HCT116 (cell line): ENCODE measurements at regions not wholly inside any gene's neighbourhood (a gene's known extent, or its start where the extent isn't known, plus 50 kb on each side); places are given as distances from the start of the nearest gene placed in this dataset.

Experiments used
- ATAC-seq: fragments of 200-7000 bp; cut with Tn5 transposase; 2 replicates; pipeline ENCODE4 v1.9.1; 2020; ENCODE audit warnings: mild to moderate bottlenecking, moderate library complexity
- BruUV-seq: library from RNA; stranded (reverse); fragments of 400-500 nt; replicated peaks from 2 replicates; lab custom pipeline; 2021; lab: Mats Ljungman, UMichigan
- CTCF ChIA-PET: fragments of 300-600 bp; sonication (Branson Sonifier 250); formaldehyde crosslinking; loops from one replicate; lab custom pipeline; 2021; ENCODE audit warnings: antibody characterized with exemption; lab: Charles Lee
- POLR2A ChIA-PET: fragments of 300-600, 350-600 bp; sonication (Branson Sonifier 250); formaldehyde crosslinking; loops from one replicate; lab custom pipeline; 2021; ENCODE audit warnings: antibody characterized with exemption; lab: Charles Lee
- RAD21 ChIA-PET, 2 experiments: fragments of 300-600 bp; sonication (Branson Sonifier 250); formaldehyde crosslinking; loops; one replicate each; lab custom pipeline; 2023; ENCODE audit warnings: low total read pairs in 2 of 2; ENCODE audit not compliant: uncharacterized antibody in 2 of 2, unreplicated experiment in 2 of 2, low non-redundant PET in 1 of 2; lab: Charles Lee
- DNase-seq: peaks from one replicate; pipeline ENCODE4 v3.0.0-alpha.2; 2010; ENCODE audit warnings: low read depth, low spot score
- H2AFZ ChIP-seq: fragments of 200-600 bp; shearing (Covaris generic), sonication (generic); 2 replicates; pipeline ENCODE4 v1.6.1; 2017; ENCODE audit warnings: low read depth, mixed run types, mixed read lengths, antibody characterized with exemption, low read length; ENCODE audit not compliant: poor library complexity, severe bottlenecking
- H3K27ac ChIP-seq: 2 replicates; pipeline ENCODE4 v1.5.1; 2012; ENCODE audit warnings: low read depth, low read length
- H3K27me3 ChIP-seq: fragments of 200-600 bp; sonication (generic); 2 replicates; pipeline ENCODE4 v1.6.1; 2016; ENCODE audit warnings: mixed run types, low read length, mixed read lengths; ENCODE audit not compliant: insufficient read depth
- H3K36me3 ChIP-seq, 2 experiments: fragments of 200-500 bp in 1 of 2; fragments of 200-600 bp in 1 of 2; sonication (Bioruptor generic) in 1 of 2; sonication (generic) in 1 of 2; 2 replicates each; pipeline versions ENCODE4 v1.5.1 to v1.6.1; 2014 to 2016; ENCODE audit warnings: low read length in 2 of 2, inconsistent platforms in 1 of 2, mixed read lengths in 1 of 2, mixed run types in 1 of 2; ENCODE audit not compliant: insufficient read depth in 2 of 2, control insufficient read depth in 1 of 2
- H3K4me1 ChIP-seq, 2 experiments: fragments of 200-600 bp in 1 of 2; sonication (generic) in 1 of 2; 2 replicates each; pipeline versions ENCODE4 v1.5.1 to v1.6.1; 2012 to 2017; ENCODE audit warnings: low read length in 2 of 2, inconsistent platforms in 1 of 2, mild to moderate bottlenecking in 1 of 2, mixed read lengths in 1 of 2, mixed run types in 1 of 2, moderate library complexity in 1 of 2; ENCODE audit not compliant: insufficient read depth in 2 of 2, control insufficient read depth in 1 of 2
- H3K4me2 ChIP-seq: fragments of 200-600 bp; sonication (generic); 2 replicates; pipeline ENCODE4 v1.6.1; 2017; ENCODE audit warnings: mixed run types, low read length, mixed read lengths
- H3K4me3 ChIP-seq, 2 experiments: fragments of 200-600 bp in 1 of 2; sonication (generic) in 1 of 2; replicated peaks in 1 of 2; 2 replicates each; pipeline ENCODE4 v1.5.1; 2011 to 2016; ENCODE audit warnings: low read length in 2 of 2, control low read depth in 1 of 2, low read depth in 1 of 2, mild to moderate bottlenecking in 1 of 2, mixed read lengths in 1 of 2, mixed run types in 1 of 2
- H3K79me2 ChIP-seq: fragments of 200-600 bp; sonication (generic); 2 replicates; pipeline ENCODE4 v1.6.1; 2017; ENCODE audit warnings: mild to moderate bottlenecking, mixed run types, low read length, moderate library complexity, mixed read lengths; ENCODE audit not compliant: insufficient read depth
- H3K9ac ChIP-seq: fragments of 200-600 bp; sonication (generic); 2 replicates; pipeline ENCODE4 v1.6.1; 2016; ENCODE audit warnings: low read length, mixed read lengths
- H3K9me2 ChIP-seq: fragments of 200-600 bp; sonication (generic), shearing (Covaris generic); 2 replicates; pipeline ENCODE4 v1.6.1; 2017; ENCODE audit warnings: mixed run types, mild to moderate bottlenecking, moderate library complexity; ENCODE audit not compliant: insufficient read depth
- H3K9me3 ChIP-seq, 2 experiments: fragments of 200-500 bp in 1 of 2; fragments of 200-600 bp in 1 of 2; sonication (Bioruptor generic) in 1 of 2; sonication (generic) in 1 of 2; 2 replicates each; pipeline ENCODE4 v1.6.1; 2014 to 2017; ENCODE audit warnings: low read length in 2 of 2, mixed read lengths in 2 of 2, inconsistent platforms in 1 of 2, low read depth in 1 of 2, mild to moderate bottlenecking in 1 of 2, mixed run types in 1 of 2, moderate library complexity in 1 of 2; ENCODE audit not compliant: control insufficient read depth in 1 of 2, insufficient read depth in 1 of 2
- H4K20me1 ChIP-seq: fragments of 200-600 bp; sonication (generic), shearing (Covaris generic); 2 replicates; pipeline ENCODE4 v1.6.1; 2017; ENCODE audit warnings: mixed run types, mild to moderate bottlenecking, moderate library complexity; ENCODE audit not compliant: insufficient read depth
- EGR1 ChIP-seq: IDR thresholded peaks from 2 replicates; pipeline ENCODE4 v1.6.1; 2012; ENCODE audit warnings: low read depth
- MAX ChIP-seq: IDR thresholded peaks from 2 replicates; pipeline ENCODE4 v1.6.1; 2012
- RAD21 ChIP-seq: IDR thresholded peaks from 2 replicates; pipeline ENCODE4 v1.6.1; 2012; ENCODE audit warnings: low read depth, mild to moderate bottlenecking
- SP1 ChIP-seq: IDR thresholded peaks from 2 replicates; pipeline ENCODE4 v1.6.1; 2012; ENCODE audit warnings: low read depth
- TCF7L2 ChIP-seq: IDR thresholded peaks from 2 replicates; pipeline ENCODE4 v1.7.0; 2011; ENCODE audit warnings: borderline replicate concordance, inconsistent platforms; ENCODE audit not compliant: insufficient read depth, insufficient read length; ENCODE audit errors: extremely low read depth
- intact Hi-C: fragments of 100-400 bp; cut with micrococcal nuclease; formaldehyde crosslinking; loops from 2 replicates; pipeline ENCODE4 v1.10.0; 2022
- TF ChIP-seq, protein P1 (sequence below), 3 experiments: fragments of 200-600 bp in 1 of 3; sonication (generic) in 1 of 3; IDR thresholded peaks in 2 of 3; conservative IDR thresholded peaks in 1 of 3; 2 replicates each; pipeline ENCODE4 v1.5.1; 2012 to 2017; ENCODE audit warnings: low read depth in 2 of 3, low read length in 2 of 3, antibody characterized with exemption in 1 of 3, borderline replicate concordance in 1 of 3, control low read depth in 1 of 3, mild to moderate bottlenecking in 1 of 3, mixed read lengths in 1 of 3, mixed run types in 1 of 3, moderate library complexity in 1 of 3; ENCODE audit not compliant: insufficient read depth in 1 of 3

DNA sequence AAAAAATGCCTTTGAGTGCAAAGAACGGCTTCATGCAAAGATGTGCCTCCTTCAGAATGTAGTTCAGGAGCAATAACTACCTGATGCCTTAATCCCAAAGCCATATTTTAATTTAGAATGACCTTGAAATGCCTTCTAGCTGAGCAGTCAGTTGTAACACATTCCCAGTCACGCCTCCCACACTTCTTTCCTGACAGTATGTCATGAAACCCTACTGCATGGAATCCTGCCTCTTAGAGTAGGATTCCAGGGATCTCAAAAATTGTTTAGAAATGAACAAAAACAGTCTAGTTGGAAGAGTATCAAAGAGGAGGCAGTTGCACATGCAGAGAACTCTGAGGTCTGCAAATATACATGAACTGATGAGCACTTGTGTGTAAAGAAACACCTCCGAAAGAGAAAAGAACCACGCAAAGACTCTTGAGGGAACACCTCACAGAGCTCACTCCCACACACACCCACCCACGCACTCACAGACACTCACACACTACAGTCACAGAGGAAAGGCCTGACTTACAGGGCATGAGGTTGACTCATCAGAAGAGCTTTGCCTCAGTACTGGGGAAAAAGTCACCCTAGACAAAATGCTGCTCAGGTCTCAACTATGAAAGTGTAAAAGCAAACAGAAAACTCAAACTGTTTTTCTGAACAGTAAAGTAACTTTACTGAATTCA is 77.4 kb downstream of the GGTLC2 start:
- Histone ChIP-seq H3K27me3 (no peaks in the 10 kb centered on the region), H4K20me1 (no peaks in the 10 kb centered on the region), H3K9me3 (no peaks in the 10 kb centered on the region), H3K27ac (no peak overlapping the region), H2AFZ (no peak overlapping the region), H3K9ac (no peak overlapping the region), H3K4me2 (no peak overlapping the region), H3K4me1 (peaks cover 0 to 6% of the 10 kb centered on the region in 2 experiments; a peak in 1 of 4 replicates), H3K9me2 (no peaks in the 10 kb centered on the region), H3K36me3 (no peaks in the 10 kb centered on the region), H3K79me2 (no peaks in the 10 kb centered on the region), H3K4me3 (no peak overlapping the region)
- CTCF ChIA-PET = interaction anchor here (1.3 to 1.6 kb wide), 3 partner anchors 12 to 162 kb away, joined by 3 to 4 read pairs (median 3); no protein-coding TSS in a partner anchor
- POLR2A ChIA-PET = no interaction called here
- TF ChIP-seq EGR1 (peak; percentile 31; the same call in 1 of the 2 replicates), MAX (no peak)
- RAD21 ChIA-PET = no interaction called here
- DNase-seq (no peak), ATAC-seq (no peak)
- BruUV-seq = no TSS peak
- intact Hi-C loops = no loop called here

DNA sequence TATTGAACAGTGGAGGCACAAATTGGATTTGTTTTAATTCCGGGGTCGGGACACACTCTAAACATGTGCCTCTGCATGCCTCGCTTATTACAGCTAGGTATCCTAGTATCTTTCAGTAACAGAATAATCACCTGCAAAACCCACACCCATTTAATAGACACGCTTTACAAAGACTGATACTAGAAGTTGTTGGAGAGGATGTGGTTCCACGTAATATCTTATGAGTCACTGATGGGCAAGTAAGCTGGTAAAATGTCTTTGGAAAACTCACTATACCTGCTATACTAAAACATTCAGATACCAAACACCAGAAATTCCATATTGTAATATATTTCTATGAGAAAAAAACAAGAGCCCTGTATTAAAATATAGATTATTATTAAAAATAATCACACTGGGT is 84.0 kb downstream of the GGTLC2 start:
- H3K9ac ChIP-seq = no peak overlapping the region
- BruUV-seq = no TSS peak
- ChIA-PET CTCF (no interaction called here), POLR2A (no interaction called here), RAD21 (no interaction called here)
- TF ChIP-seq EGR1 = no peak
- TF ChIP-seq, protein P1, sequence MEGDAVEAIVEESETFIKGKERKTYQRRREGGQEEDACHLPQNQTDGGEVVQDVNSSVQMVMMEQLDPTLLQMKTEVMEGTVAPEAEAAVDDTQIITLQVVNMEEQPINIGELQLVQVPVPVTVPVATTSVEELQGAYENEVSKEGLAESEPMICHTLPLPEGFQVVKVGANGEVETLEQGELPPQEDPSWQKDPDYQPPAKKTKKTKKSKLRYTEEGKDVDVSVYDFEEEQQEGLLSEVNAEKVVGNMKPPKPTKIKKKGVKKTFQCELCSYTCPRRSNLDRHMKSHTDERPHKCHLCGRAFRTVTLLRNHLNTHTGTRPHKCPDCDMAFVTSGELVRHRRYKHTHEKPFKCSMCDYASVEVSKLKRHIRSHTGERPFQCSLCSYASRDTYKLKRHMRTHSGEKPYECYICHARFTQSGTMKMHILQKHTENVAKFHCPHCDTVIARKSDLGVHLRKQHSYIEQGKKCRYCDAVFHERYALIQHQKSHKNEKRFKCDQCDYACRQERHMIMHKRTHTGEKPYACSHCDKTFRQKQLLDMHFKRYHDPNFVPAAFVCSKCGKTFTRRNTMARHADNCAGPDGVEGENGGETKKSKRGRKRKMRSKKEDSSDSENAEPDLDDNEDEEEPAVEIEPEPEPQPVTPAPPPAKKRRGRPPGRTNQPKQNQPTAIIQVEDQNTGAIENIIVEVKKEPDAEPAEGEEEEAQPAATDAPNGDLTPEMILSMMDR (IDR thresholded peaks at IDR 0.05 in 2 of 3, conservative IDR thresholded peaks at IDR 0.05 in 1 of 3; ENCODE audit: borderline replicate concordance in 1 of 3, insufficient read depth in 1 of 3, low read depth in 2 of 3, low read length in 2 of 3) = no peak
- TF ChIP-seq RAD21 = no peak
- no peak for TF ChIP-seq TCF7L2
- TF ChIP-seq SP1 = no peak
- no peak overlapping the region for H3K4me2 ChIP-seq
- H3K4me3 ChIP-seq = no peak overlapping the region
- no peaks in the 10 kb centered on the region for H3K27me3 ChIP-seq
- H3K79me2 ChIP-seq = no peaks in the 10 kb centered on the region
- ATAC-seq (no peak), DNase-seq (no peak)
- no peak overlapping the region for H3K27ac ChIP-seq
- H3K36me3 ChIP-seq = no peaks in the 10 kb centered on the region
- H4K20me1 ChIP-seq = no peaks in the 10 kb centered on the region
- intact Hi-C loops = no loop called here
- no peaks in the 10 kb centered on the region for H3K9me2 ChIP-seq
- no peak overlapping the region for H2AFZ ChIP-seq
- H3K4me1 ChIP-seq = no peaks in the 10 kb centered on the region
- no peaks in the 10 kb centered on the region for H3K9me3 ChIP-seq
